Brain pericyte (primary cell): ENCODE measurements at regions not wholly inside any gene's neighbourhood (a gene's known extent, or its start where the extent isn't known, plus 50 kb on each side); places are given as distances from the start of the nearest gene placed in this dataset.
"Not testable (repeated sequence)": the region's sequence is repeated elsewhere in the genome, so short reads cannot be mapped to it uniquely, and the experiment has no call there.

Experiments used
- DNase-seq: peaks from one replicate; pipeline ENCODE4 v3.0.0-alpha.2; 2012; ENCODE audit warnings: low read depth, low spot score

GRCh38 chr1:105373681-105374080 is 1624.0 kb downstream of the AMY1C start:
- no peak for DNase-seq

DNA sequence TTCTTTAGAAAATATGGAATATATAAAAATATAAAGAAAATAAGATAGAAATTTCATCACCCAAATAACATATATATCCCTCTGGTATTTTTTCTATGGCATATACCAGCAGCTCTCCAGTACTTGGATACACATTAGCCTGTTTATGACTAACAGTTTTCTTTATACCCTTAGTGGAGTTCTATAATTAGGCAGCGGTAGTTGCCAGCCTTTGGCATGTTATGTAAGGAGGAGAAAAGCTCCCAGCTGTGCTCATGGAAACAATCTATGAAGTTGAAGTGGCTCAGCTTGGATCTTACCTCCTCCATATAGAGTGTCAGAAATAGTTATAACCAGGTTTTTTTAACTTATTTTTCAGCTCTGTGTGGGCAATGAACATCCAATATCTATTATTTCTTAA is 1636.8 kb downstream of the AMY1C start:
- no peak for DNase-seq

DNA sequence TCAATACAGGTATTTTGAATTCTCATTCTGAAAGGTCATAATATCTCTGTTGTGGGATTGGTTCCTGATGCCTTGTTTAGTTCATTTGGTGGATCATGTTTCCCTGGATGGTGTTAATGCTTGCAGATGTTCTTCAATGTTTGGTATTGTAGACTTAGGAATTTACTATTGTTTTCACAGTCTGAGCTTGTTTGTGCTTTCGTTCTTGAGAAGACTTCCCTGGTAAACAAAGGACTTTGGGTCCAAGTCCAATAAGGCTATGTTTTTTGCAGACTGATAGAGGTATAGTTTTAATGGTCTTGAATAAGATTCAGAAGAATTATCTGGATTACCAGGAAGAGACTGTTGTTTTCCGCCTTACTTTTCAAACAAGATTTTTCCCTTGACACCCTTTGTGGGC is 1646.3 kb downstream of the AMY1C start:
- no peak for DNase-seq

DNA sequence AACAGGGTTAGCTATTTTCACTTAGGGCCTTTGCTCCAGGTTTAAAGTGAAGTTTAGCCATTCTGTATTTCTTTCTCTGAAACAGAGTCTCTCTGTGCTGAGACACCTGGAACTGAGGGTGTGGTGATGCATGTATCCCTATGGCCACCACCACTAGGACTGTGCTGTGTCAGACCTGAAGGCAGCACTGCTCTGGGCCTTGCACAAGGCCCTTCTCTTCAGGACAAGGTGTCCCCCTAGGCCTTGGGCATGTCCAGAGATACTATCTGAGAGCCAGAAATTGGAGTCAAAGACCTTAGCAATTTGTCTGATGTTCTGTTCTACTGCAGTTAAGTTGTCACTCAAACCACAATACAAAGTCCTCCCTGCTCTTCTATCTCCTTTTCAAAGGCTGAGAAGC is 1649.2 kb downstream of the AMY1C start:
- DNase-seq, result no peak

- DNase-seq, result no peak
These were observed 1650.0 kb downstream of the AMY1C start for GRCh38 chr1:105399716-105400115.

GRCh38 chr1:105416261-105416660 is 1640.2 kb upstream of the PRMT6 start:
- no peak for DNase-seq

GRCh38 chr1:105419030-105419429 is 1637.4 kb upstream of the PRMT6 start:
- DNase-seq, result no peak

GRCh38 chr1:105427543-105427942 is 1628.9 kb upstream of the PRMT6 start:
- no peak for DNase-seq

DNA sequence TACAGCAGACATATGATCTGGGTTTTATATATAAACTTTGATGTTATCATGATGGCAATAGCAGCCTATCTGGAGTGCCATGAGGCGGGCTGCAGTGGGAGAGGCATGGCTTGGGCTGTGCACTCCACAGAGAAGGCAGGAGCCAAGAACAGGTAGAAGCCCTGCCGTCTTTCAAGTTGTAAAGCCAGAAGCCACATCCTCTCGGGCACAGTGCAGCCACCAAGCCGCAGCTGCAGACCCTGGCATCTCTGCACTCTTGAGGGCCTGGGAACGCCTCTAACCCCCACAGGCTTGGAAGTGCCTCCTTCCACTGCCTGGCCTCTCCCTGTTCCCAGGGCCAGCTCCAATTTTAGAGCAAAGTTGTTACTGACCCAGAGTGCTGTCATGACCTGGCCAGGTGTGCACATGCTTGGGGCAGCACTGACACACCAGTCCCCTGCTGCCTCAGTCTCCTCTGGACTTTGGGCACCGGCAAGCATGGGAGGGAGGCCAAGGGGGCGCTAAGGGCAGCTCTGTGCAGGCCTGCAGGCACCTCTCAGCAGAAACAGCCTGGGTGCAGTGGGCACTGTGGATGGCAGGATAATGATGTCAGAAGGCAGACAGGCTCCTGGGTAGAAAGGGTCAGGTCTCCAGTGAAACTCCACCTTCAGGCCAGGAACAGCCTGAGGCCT is 1619.8 kb upstream of the PRMT6 start:
- DNase-seq, result no peak

GRCh38 chr1:105437847-105438246 is 1618.6 kb upstream of the PRMT6 start:
- DNase-seq, result no peak

DNA sequence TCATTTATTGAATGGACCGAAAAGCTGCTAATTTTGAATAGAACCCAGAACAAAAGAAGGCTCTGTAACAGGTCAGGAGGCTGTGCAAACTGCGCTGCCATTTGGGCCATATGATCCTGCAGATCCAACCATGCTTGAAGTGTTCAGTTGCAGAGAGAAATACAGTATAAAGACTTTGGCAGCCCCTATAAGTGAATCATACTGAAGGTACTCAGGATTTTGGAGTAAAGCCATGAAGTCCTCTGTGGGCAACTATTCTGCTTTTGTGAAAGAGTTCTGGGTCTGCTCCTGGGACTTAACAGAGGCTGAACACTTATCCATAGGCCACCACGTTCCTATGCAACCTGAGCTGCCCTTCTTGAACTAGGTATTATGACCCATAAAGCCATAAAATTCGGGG is 1613.6 kb upstream of the PRMT6 start:
- DNase-seq, result no peak

- DNase-seq, result no peak
These were observed 1596.7 kb upstream of the PRMT6 start for GRCh38 chr1:105459759-105460158.

GRCh38 chr1:105462308-105462707 is 1594.2 kb upstream of the PRMT6 start:
- no peak for DNase-seq

DNA sequence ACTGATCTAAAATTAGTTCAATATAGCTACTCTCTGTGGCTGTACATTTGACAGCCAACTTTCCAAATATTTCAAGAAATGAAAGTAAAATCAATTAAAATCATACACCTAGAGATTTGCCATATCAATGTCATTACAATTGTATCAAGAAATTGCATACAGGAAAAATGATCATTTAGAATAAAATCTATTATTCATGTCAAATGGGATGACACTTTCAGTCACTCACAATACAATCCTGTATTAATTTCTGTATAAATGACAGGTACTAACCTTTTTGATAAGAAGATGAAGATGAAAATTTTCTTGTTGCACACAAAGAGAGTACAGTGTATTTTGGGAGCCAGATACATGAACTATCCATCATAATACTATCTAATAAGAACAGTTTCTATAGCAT is 1588.9 kb upstream of the PRMT6 start:
- no peak for DNase-seq

DNA sequence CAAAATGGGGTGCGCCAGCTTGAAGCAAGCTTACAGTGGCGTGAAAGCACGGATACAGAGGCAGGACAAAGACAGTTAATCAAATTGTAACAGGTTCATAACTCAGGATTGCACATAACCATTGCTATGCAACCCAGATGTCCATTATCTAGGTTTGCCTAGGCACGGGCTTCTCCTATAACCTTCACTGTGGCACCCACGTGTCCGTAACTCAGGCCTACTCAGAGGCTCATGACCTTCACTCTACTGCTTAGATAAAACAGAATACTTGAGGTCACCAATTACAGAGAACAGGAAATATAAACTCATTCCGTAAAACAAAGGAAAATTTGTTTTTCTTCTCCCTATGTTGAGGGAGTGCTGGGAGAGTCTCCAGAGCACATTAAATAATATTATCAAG is 1585.9 kb upstream of the PRMT6 start:
- not testable (repeated sequence) for DNase-seq

- DNase-seq, result no peak
These were observed 1573.0 kb upstream of the PRMT6 start for GRCh38 chr1:105483436-105483835.

DNA sequence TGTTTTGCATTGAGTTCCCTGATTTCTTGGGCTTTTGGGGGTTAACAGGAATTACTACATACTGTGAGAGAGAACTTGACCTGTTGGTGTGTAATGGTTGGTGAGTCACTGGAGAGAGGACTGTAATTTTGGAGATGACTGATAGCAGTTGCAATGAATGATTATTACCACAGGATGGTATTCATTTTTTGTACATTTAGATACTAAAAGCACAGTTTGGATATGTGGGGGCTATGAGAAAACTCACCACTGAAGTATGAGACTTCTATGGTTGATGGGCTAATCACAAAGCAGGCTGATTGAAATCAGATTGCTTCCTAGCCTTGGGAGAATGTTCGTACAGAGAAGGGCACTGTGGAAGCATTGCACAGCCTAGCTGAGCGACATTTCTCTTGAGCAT is 1571.3 kb upstream of the PRMT6 start:
- no peak for DNase-seq

GRCh38 chr1:105492921-105493320 is 1563.6 kb upstream of the PRMT6 start:
- no peak for DNase-seq

GRCh38 chr1:105516068-105516467 is 1540.4 kb upstream of the PRMT6 start:
- no peak for DNase-seq

DNA sequence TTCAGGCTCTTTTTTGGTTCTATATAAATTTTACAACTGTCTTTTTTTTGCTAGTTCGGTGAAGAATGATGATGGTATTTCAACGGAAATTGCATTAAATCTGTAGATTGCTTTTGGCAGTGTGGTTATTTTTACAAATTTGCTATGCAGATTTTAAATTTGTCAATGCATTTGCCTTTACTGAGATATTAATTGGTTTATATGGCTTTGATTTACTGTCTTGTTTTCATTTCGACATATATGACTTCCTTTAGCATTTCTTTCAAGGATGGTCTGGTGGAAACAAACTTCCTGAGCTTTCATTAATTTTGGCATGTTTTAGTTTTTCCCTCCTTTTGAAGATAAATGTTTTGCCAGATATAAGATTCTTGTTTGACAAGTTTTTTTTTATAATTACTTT is 1522.5 kb upstream of the PRMT6 start:
- no peak for DNase-seq

GRCh38 chr1:105544475-105544874 is 1512.0 kb upstream of the PRMT6 start:
- no peak for DNase-seq

DNA sequence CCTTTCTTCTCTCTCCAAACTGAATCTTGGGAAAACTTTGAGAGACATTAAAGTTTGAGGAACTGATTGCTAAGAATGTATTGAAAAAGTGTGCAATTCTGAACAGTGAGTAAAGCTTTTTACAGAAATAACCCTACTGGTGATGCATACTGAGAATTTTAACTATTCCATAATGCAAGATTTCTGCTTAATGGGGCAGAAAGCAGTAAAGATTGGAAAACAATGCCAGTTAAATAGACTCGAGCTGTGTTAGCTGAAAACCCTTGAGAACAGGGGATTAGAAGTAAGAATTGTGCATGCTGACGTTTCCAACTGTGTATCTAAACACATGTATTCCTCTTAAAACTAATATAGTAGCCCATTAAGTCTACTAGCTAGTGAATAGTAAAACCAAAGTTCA is 1500.2 kb upstream of the PRMT6 start:
- DNase-seq, result no peak

DNA sequence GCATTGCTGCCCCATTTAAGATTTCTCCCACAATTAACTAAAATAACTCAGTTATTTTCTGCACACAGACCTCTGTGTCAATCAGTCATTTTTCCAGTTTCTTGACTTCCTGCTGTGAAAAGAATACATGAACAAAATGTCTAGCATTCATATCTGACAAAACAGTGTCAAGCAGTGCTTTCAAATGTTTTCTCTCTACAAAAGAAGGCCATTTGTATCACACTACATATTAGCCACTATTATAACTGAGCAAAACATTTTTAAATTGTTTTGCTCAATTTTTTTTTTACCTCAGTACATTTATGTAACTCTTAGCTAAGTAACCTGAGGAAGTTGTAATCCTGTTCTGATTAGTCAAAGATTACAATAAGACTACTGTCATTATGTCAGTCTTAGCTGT is 1498.5 kb upstream of the PRMT6 start:
- DNase-seq, result no peak

DNA sequence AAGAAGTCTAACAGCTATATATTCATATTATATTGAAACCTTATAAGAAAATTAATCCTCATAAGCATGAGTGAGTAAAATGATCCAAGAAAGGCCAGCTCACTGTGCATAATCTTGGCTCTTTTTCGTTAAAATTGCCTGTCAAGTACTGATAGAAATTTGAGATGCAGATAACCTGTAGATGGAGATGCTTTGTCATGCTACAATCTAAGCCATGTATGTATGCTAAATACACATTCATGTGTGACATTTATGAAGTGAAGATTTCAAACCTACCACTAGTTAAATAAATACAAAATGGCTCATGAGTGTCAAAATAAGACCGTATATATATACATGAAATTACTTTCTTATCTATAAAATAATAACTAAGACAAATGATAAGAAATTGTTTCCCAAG is 1491.5 kb upstream of the PRMT6 start:
- DNase-seq, result no peak
